GM12878 (cell line): ENCODE measurements at regions not wholly inside any gene's neighbourhood (a gene's known extent, or its start where the extent isn't known, plus 50 kb on each side); places are given as distances from the start of the nearest gene placed in this dataset.

ENCODE experiments used
- ATAC-seq: fragments of 200-7000 bp; cut with Tn5 transposase; 3 replicates; pipeline ENCODE4 v1.9.1; 2020; ENCODE audit warnings: mild to moderate bottlenecking, moderate library complexity
- BruUV-seq: library from RNA; stranded (reverse); fragments of 400-500 nt; replicated peaks from 2 replicates; lab custom pipeline; 2021; lab: Mats Ljungman, UMichigan
- CTCF ChIA-PET: fragments of 300-600 bp; sonication (Branson Sonifier 250); formaldehyde crosslinking; extraction: SDS; loops from one replicate; lab custom pipeline; 2021; ENCODE audit warnings: inconsistent platforms; lab: Yijun Ruan, JAX
- POLR2A ChIA-PET: fragments of 350-600 bp; formaldehyde crosslinking; extraction: SDS; loops from one replicate; lab custom pipeline; 2021; ENCODE audit warnings: inconsistent platforms; lab: Charles Lee
- RAD21 ChIA-PET: fragments of 300-600 bp; sonication (Branson Sonifier 250); formaldehyde crosslinking; loops from one replicate; lab custom pipeline; 2023; ENCODE audit warnings: antibody characterized with exemption; ENCODE audit not compliant: unreplicated experiment; lab: Charles Lee
- SMC1A ChIA-PET: fragments of 300-600 bp; sonication (Branson Sonifier 250); formaldehyde crosslinking; loops from one replicate; lab custom pipeline; 2023; ENCODE audit not compliant: unreplicated experiment, uncharacterized antibody; lab: Charles Lee
- DNase-seq: peaks from one replicate; pipeline ENCODE4 v3.0.0-alpha.2; 2011; ENCODE audit warnings: low read depth, low spot score
- FAIRE-seq: peaks from 3 replicates; lab custom pipeline; 2011; peaks lifted over from hg19 to GRCh38; lab: Jason Lieb, UNC
- H2AFZ ChIP-seq: 2 replicates; pipeline ENCODE4 v1.6.0; 2011; ENCODE audit warnings: low read depth, low read length, control low read depth; ENCODE audit not compliant: control insufficient read depth
- H3K27ac ChIP-seq: 2 replicates; pipeline ENCODE4 v1.5.1; 2011; ENCODE audit warnings: control low read depth; ENCODE audit not compliant: control insufficient read depth, insufficient read depth
- H3K27me3 ChIP-seq, 2 experiments: replicated peaks in 1 of 2; 2 replicates each; pipeline versions ENCODE4 v1.6.0 to v1.6.1; 2011; ENCODE audit warnings: low read length in 1 of 2; ENCODE audit not compliant: control insufficient read depth in 2 of 2, insufficient read depth in 2 of 2
- H3K36me3 ChIP-seq, 2 experiments: 2 replicates each; pipeline ENCODE4 v1.5.1; 2011; ENCODE audit warnings: low read length in 1 of 2; ENCODE audit not compliant: control insufficient read depth in 2 of 2, insufficient read depth in 2 of 2
- H3K4me1 ChIP-seq: 2 replicates; pipeline ENCODE4 v1.6.1; 2011; ENCODE audit warnings: mild to moderate bottlenecking, low read length, moderate library complexity, mixed read lengths; ENCODE audit not compliant: control insufficient read depth, insufficient read depth
- H3K4me2 ChIP-seq: 2 replicates; pipeline ENCODE4 v1.6.0; 2011; ENCODE audit warnings: control low read depth; ENCODE audit not compliant: control insufficient read depth, insufficient read depth
- H3K4me3 ChIP-seq: fragments of 200-600 bp; sonication (generic); 2 replicates; pipeline ENCODE4 v1.5.1; 2016
- H3K79me2 ChIP-seq: 2 replicates; pipeline ENCODE4 v1.6.0; 2011; ENCODE audit warnings: low read length; ENCODE audit not compliant: control insufficient read depth, insufficient read depth
- H3K9ac ChIP-seq: 2 replicates; pipeline ENCODE4 v1.8.0; 2011; ENCODE audit warnings: low read length, control low read depth, mixed read lengths; ENCODE audit not compliant: control insufficient read depth, insufficient read depth
- H3K9me3 ChIP-seq: replicated peaks from 3 replicates; pipeline ENCODE4 v1.5.1; 2011; ENCODE audit warnings: mild to moderate bottlenecking, low read length; ENCODE audit not compliant: control insufficient read depth, insufficient read depth
- H4K20me1 ChIP-seq: 2 replicates; pipeline ENCODE4 v1.6.0; 2011; ENCODE audit not compliant: control insufficient read depth, insufficient read depth
- BRCA1 ChIP-seq: IDR thresholded peaks from 2 replicates; pipeline ENCODE4 v1.6.1; 2011; ENCODE audit warnings: low read depth, low read length, improper control_type of control experiment
- EP300 ChIP-seq, 2 experiments: fragments of 150-350 bp in 1 of 2; IDR thresholded peaks; 2 replicates each; pipeline ENCODE4 v1.6.1; 2011 to 2012; ENCODE audit warnings: low read depth in 2 of 2, low read length in 2 of 2, borderline replicate concordance in 1 of 2, improper control_type of control experiment in 1 of 2, inconsistent platforms in 1 of 2; ENCODE audit not compliant: control insufficient read depth in 1 of 2
- ESRRA ChIP-seq: IDR thresholded peaks from 2 replicates; pipeline ENCODE4 v1.6.1; 2012; ENCODE audit warnings: mild to moderate bottlenecking, low read length, improper control_type of control experiment
- FOXM1 ChIP-seq: IDR thresholded peaks from 2 replicates; pipeline ENCODE4 v1.6.1; 2012; ENCODE audit warnings: low read depth, mild to moderate bottlenecking, inconsistent platforms, low read length, moderate library complexity
- GATAD2B ChIP-seq: fragments of 450-650 bp; conservative IDR thresholded peaks from 2 replicates; pipeline ENCODE4 v1.6.1; 2017; ENCODE audit warnings: low read depth, mild to moderate bottlenecking, moderate library complexity
- HDAC2 ChIP-seq: fragments of 200-600 bp; sonication (generic); IDR thresholded peaks from 2 replicates; pipeline ENCODE4 v1.6.1; 2017
- IKZF2 ChIP-seq, 2 experiments: fragments of 450-650 bp; IDR thresholded peaks; 2 replicates each; pipeline ENCODE4 v1.6.1; 2017; ENCODE audit warnings: mild to moderate bottlenecking in 2 of 2, moderate library complexity in 2 of 2
- MTA3 ChIP-seq: IDR thresholded peaks from 2 replicates; pipeline ENCODE4 v1.6.1; 2012; ENCODE audit warnings: low read length, inconsistent platforms, borderline replicate concordance
- NFYB ChIP-seq: IDR thresholded peaks from 2 replicates; pipeline ENCODE4 v1.6.1; 2011; ENCODE audit warnings: low read depth, mild to moderate bottlenecking, low read length, improper control_type of control experiment, moderate library complexity; ENCODE audit not compliant: insufficient read depth
- PML ChIP-seq: IDR thresholded peaks from 2 replicates; pipeline ENCODE4 v1.6.1; 2012; ENCODE audit warnings: low read length, inconsistent platforms
- SIX5 ChIP-seq: IDR thresholded peaks from 2 replicates; pipeline ENCODE4 v1.6.1; 2011; ENCODE audit warnings: mild to moderate bottlenecking, low read depth, low read length, moderate library complexity; ENCODE audit not compliant: severe bottlenecking
- TCF3 ChIP-seq: IDR thresholded peaks from 2 replicates; pipeline ENCODE4 v1.6.1; 2012; ENCODE audit warnings: low read depth, mild to moderate bottlenecking, low read length, borderline replicate concordance; ENCODE audit not compliant: insufficient read depth
- whole genome bisulfite sequencing: methylation state at CpG from one replicate; pipeline ENCODE4 v1.1.6; 2016; ENCODE audit warnings: low lambda C conversion rate; ENCODE audit not compliant: insufficient replicate concordance, insufficient coverage; ENCODE audit errors: missing lambda C conversion rate; 5-methylcytosine and 5-hydroxymethylcytosine counted together
- in situ Hi-C: fragments of 300-500 bp; cut with MboI; formaldehyde crosslinking; loops from 9 replicates; pipeline ENCODE4 v1.14.3; 2018; ENCODE audit warnings: mixed read lengths
- intact Hi-C: fragments of 100-400 bp; cut with micrococcal nuclease; formaldehyde crosslinking; loops from one replicate; pipeline ENCODE4 v1.14.2; 2022; ENCODE audit not compliant: unreplicated experiment
- TF ChIP-seq, protein P1 (sequence below): fragments of 450-650 bp; IDR thresholded peaks from 2 replicates; pipeline ENCODE4 v1.6.1; 2014; ENCODE audit warnings: mild to moderate bottlenecking
- TF ChIP-seq, protein P2 (sequence below): IDR thresholded peaks from 2 replicates; pipeline ENCODE4 v1.6.1; 2012; ENCODE audit warnings: low read depth, low read length, improper control_type of control experiment
- TF ChIP-seq, protein P3 (sequence below): fragments of 450-650 bp; IDR thresholded peaks from 2 replicates; pipeline ENCODE4 v1.6.1; 2017; ENCODE audit warnings: mild to moderate bottlenecking, moderate library complexity

DNA sequence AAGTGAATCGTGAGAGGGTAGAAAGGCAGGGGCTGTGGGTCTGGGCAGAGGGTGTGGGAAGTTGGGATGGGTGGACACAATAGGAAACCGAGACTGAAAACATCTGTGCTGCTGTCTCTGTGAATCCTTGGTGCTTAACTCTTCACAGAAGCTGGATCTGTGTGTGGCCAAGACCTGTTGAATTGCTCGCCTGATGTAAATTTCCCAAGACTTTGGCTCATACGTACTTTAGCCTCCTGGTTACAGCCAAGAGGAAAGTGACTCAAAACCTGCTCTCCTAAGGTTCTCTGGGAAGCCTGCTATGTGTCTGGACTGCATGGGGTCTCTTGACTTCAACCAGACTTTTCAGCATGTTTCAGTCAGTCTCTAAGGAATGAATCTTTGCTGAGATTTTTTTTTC, 270.3 kb downstream of the RWDD3 start:
- ChIA-PET CTCF (no interaction called here), POLR2A (no interaction called here), RAD21 (no interaction called here), SMC1A (no interaction called here)
- Histone ChIP-seq H3K27ac (no peak overlapping the region), H3K79me2 (no peaks in the 10 kb centered on the region), H3K4me1 (no peaks in the 10 kb centered on the region), H3K36me3 (no peaks in the 10 kb centered on the region), H3K9ac (no peak overlapping the region), H3K4me3 (no peak overlapping the region), H4K20me1 (no peaks in the 10 kb centered on the region), H3K27me3 (no peaks in the 10 kb centered on the region), H3K9me3 (no peaks in the 10 kb centered on the region), H2AFZ (no peak overlapping the region), H3K4me2 (no peak overlapping the region)
- in situ Hi-C loops (no loop called here), intact Hi-C loops (no loop called here)
- BruUV-seq = no TSS peak
- no peak for DNase-seq
- 12% methylated on average over 4 of the region's 4 CpGs for WGBS
- FAIRE-seq = no peak
- ATAC-seq = no peak
- no peak for TF ChIP-seq GATAD2B
- TF ChIP-seq, protein P1, sequence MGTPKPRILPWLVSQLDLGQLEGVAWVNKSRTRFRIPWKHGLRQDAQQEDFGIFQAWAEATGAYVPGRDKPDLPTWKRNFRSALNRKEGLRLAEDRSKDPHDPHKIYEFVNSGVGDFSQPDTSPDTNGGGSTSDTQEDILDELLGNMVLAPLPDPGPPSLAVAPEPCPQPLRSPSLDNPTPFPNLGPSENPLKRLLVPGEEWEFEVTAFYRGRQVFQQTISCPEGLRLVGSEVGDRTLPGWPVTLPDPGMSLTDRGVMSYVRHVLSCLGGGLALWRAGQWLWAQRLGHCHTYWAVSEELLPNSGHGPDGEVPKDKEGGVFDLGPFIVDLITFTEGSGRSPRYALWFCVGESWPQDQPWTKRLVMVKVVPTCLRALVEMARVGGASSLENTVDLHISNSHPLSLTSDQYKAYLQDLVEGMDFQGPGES = no peak
- TF ChIP-seq, protein P2, sequence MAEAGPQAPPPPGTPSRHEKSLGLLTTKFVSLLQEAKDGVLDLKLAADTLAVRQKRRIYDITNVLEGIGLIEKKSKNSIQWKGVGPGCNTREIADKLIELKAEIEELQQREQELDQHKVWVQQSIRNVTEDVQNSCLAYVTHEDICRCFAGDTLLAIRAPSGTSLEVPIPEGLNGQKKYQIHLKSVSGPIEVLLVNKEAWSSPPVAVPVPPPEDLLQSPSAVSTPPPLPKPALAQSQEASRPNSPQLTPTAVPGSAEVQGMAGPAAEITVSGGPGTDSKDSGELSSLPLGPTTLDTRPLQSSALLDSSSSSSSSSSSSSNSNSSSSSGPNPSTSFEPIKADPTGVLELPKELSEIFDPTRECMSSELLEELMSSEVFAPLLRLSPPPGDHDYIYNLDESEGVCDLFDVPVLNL = no peak
- no peak for TF ChIP-seq IKZF2 (IDR thresholded peaks at IDR 0.05)
- no peak for TF ChIP-seq BRCA1
- no peak for TF ChIP-seq FOXM1
- no peak for TF ChIP-seq HDAC2
- TF ChIP-seq, protein P3, sequence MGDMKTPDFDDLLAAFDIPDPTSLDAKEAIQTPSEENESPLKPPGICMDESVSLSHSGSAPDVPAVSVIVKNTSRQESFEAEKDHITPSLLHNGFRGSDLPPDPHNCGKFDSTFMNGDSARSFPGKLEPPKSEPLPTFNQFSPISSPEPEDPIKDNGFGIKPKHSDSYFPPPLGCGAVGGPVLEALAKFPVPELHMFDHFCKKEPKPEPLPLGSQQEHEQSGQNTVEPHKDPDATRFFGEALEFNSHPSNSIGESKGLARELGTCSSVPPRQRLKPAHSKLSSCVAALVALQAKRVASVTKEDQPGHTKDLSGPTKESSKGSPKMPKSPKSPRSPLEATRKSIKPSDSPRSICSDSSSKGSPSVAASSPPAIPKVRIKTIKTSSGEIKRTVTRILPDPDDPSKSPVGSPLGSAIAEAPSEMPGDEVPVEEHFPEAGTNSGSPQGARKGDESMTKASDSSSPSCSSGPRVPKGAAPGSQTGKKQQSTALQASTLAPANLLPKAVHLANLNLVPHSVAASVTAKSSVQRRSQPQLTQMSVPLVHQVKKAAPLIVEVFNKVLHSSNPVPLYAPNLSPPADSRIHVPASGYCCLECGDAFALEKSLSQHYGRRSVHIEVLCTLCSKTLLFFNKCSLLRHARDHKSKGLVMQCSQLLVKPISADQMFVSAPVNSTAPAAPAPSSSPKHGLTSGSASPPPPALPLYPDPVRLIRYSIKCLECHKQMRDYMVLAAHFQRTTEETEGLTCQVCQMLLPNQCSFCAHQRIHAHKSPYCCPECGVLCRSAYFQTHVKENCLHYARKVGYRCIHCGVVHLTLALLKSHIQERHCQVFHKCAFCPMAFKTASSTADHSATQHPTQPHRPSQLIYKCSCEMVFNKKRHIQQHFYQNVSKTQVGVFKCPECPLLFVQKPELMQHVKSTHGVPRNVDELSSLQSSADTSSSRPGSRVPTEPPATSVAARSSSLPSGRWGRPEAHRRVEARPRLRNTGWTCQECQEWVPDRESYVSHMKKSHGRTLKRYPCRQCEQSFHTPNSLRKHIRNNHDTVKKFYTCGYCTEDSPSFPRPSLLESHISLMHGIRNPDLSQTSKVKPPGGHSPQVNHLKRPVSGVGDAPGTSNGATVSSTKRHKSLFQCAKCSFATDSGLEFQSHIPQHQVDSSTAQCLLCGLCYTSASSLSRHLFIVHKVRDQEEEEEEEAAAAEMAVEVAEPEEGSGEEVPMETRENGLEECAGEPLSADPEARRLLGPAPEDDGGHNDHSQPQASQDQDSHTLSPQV = no peak
- no peak for TF ChIP-seq MTA3
- TF ChIP-seq NFYB = no peak
- TF ChIP-seq EP300 (IDR thresholded peaks at IDR 0.05; ENCODE audit: borderline replicate concordance in 1 of 2, control insufficient read depth in 1 of 2, low read depth in 2 of 2, low read length in 2 of 2) = no peak
- no peak for TF ChIP-seq SIX5
- no peak for TF ChIP-seq PML
- no peak for TF ChIP-seq TCF3
- TF ChIP-seq ESRRA = no peak
